Endodermal cell (in vitro differentiated cells): ENCODE measurements at regions not wholly inside any gene's neighbourhood (a gene's known extent, or its start where the extent isn't known, plus 50 kb on each side); places are given as distances from the start of the nearest gene placed in this dataset.

Experiments
- DNase-seq: peaks from one replicate; pipeline ENCODE4 v3.0.0-alpha.2; 2017
- H3K27ac ChIP-seq: 2 replicates; pipeline ENCODE4 v1.5.1; 2013; ENCODE audit warnings: mild to moderate bottlenecking, low read depth, low read length, moderate library complexity
- H3K27me3 ChIP-seq: 2 replicates; pipeline ENCODE4 v1.6.1; 2013; ENCODE audit warnings: mild to moderate bottlenecking, low read length, moderate library complexity; ENCODE audit not compliant: insufficient read depth, control insufficient read depth, poor library complexity, severe bottlenecking
- H3K36me3 ChIP-seq: 2 replicates; pipeline ENCODE4 v1.7.0; 2013; ENCODE audit warnings: mild to moderate bottlenecking, low read length, moderate library complexity; ENCODE audit not compliant: control insufficient read depth, insufficient read depth
- H3K4me1 ChIP-seq: one replicate; pipeline ENCODE4 v1.7.0; 2013; ENCODE audit warnings: low read length; ENCODE audit not compliant: control insufficient read depth, insufficient read depth
- H3K4me3 ChIP-seq: 2 replicates; pipeline ENCODE4 v1.5.1; 2013; ENCODE audit warnings: mild to moderate bottlenecking, low read length, moderate library complexity
- H3K9ac ChIP-seq: 2 replicates; pipeline ENCODE4 v1.6.1; 2013; ENCODE audit warnings: mild to moderate bottlenecking, low read length, moderate library complexity; ENCODE audit not compliant: poor library complexity, severe bottlenecking; ENCODE audit errors: extremely low read depth
- H3K9me3 ChIP-seq: 2 replicates; pipeline ENCODE4 v1.6.1; 2013; ENCODE audit warnings: mild to moderate bottlenecking, low read length, moderate library complexity; ENCODE audit not compliant: control insufficient read depth
- H3K27ac Mint-ChIP-seq: 2 replicates; pipeline ENCODE4 v1.8.0; 2020; ENCODE audit warnings: mixed read lengths
- H3K27me3 Mint-ChIP-seq: 2 replicates; pipeline ENCODE4 v1.8.0; 2021; ENCODE audit warnings: mild to moderate bottlenecking, mixed read lengths; ENCODE audit not compliant: insufficient read depth
- H3K36me3 Mint-ChIP-seq: 2 replicates; pipeline ENCODE4 v1.8.0; 2020; ENCODE audit warnings: low read depth, mixed read lengths
- H3K4me1 Mint-ChIP-seq: 2 replicates; pipeline ENCODE4 v1.8.0; 2020; ENCODE audit warnings: mixed read lengths
- H3K4me3 Mint-ChIP-seq: 2 replicates; pipeline ENCODE4 v1.8.0; 2020; ENCODE audit warnings: mild to moderate bottlenecking, moderate library complexity, mixed read lengths
- H3K9me3 Mint-ChIP-seq: 2 replicates; pipeline ENCODE4 v1.8.0; 2020; ENCODE audit warnings: mild to moderate bottlenecking, mixed read lengths
- CTCF ChIP-seq: fragments of 200-600 bp; sonication (generic); conservative IDR thresholded peaks from 2 replicates; pipeline ENCODE4 v1.5.0; 2021; ENCODE audit warnings: antibody characterized with exemption, mild to moderate bottlenecking
- WGBS, 2 experiments: methylation state at CpG; one replicate each; pipeline versions ENCODE4 v1.1.5 to v1.1.7; 2013; ENCODE audit warnings: missing lambda C conversion rate in 2 of 2, mixed read lengths in 1 of 2; ENCODE audit not compliant: insufficient coverage in 1 of 2, insufficient read length in 1 of 2; 5-methylcytosine and 5-hydroxymethylcytosine counted together

DNA sequence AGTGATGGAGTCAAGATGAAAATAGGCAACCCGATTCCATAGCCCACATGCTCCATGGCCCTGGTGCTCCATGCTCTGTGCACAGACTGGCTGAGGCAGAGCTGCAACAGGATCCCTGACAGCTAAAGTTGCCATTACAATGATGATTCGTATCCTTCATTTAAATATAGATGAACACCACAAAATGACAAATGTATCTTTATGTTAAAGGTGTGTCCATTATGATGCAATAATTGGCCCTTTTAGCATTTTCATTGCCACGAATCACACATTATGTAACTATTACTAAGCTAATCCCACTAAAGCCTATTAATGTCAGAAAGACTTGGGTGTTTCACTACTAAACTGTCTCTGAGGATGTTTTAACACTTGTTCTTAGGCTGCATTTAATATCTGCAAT lies 270.2 kb upstream of the THBS1 start:
- no peaks in the 10 kb centered on the region for H3K4me1 ChIP-seq
- peaks cover 6% of the 10 kb centered on the region for H3K9me3 ChIP-seq
- no peak overlapping the region for H3K27ac ChIP-seq
- H3K4me3 ChIP-seq, result no peak overlapping the region
- no peaks in the 10 kb centered on the region for H3K27me3 ChIP-seq
- TF ChIP-seq CTCF, result no peak
- Mint-ChIP-seq H3K27me3 (no peaks in the 10 kb centered on the region), H3K27ac (no peak overlapping the region), H3K4me3 (no peak overlapping the region), H3K36me3 (no peaks in the 10 kb centered on the region), H3K4me1 (no peaks in the 10 kb centered on the region), H3K9me3 (peaks cover 6% of the 10 kb centered on the region)
- H3K9ac ChIP-seq, result no peak overlapping the region
- DNase-seq, result no peak
- H3K36me3 ChIP-seq, result no peaks in the 10 kb centered on the region
- WGBS, 2 experiments, result 87 to 100% methylated on average over 1 to 3 of the region's 3 CpGs

DNA sequence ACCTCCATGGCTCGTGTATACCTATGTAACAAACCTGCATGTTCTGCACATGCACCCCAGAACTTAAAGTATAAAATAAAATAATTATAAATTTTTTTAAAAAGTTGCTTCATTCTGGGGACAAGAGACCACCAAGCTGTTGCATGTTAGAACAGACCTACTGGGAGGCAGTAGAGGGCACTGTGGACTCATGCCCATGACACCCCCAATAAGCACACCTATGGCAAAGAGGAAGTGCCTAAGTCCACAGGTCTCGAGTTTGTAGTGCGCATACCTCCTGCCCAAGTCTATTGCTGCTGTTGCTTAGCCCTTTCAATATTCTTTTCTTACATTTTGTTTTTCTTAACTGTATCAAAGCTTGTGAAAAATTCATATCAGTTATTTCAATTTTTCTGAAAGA lies 267.9 kb upstream of the THBS1 start:
- Mint-ChIP-seq H3K36me3 (no peaks in the 10 kb centered on the region), H3K27me3 (no peaks in the 10 kb centered on the region), H3K27ac (no peak overlapping the region), H3K4me1 (no peaks in the 10 kb centered on the region), H3K4me3 (no peak overlapping the region), H3K9me3 (no peaks in the 10 kb centered on the region)
- H3K36me3 ChIP-seq, result no peaks in the 10 kb centered on the region
- H3K27me3 ChIP-seq, result no peaks in the 10 kb centered on the region
- no peak overlapping the region for H3K9ac ChIP-seq
- H3K9me3 ChIP-seq, result no peaks in the 10 kb centered on the region
- WGBS, 2 experiments, result 90% methylated on average over 3 of the region's 3 CpGs; no CpG with 5 or more reads in 1 of the 2 experiments
- peak; percentile 68 for TF ChIP-seq CTCF
- no peak overlapping the region for H3K4me3 ChIP-seq
- H3K4me1 ChIP-seq, result no peaks in the 10 kb centered on the region
- H3K27ac ChIP-seq, result no peak overlapping the region
- no peak for DNase-seq

DNA sequence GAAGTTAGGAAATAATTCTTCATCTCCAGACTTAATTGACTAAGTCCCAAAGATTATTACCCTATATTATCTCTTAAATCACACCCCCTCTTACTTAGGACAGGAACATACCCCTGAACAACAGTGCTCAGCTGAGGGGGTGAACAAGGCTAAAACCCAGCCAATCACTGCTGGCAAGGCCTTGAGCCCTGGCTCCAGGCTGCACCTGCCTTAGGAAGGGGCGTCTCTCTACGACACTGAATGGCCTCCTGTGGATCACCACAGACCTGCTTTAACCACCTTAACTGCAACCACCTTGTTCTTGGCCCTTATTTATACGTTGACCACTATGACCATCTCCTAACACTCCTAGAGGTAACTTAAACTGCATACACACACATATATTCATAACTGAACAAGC lies 267.4 kb upstream of the THBS1 start:
- no peak for DNase-seq
- no peak overlapping the region for H3K27ac Mint-ChIP-seq
- no peaks in the 10 kb centered on the region for H3K4me1 Mint-ChIP-seq

More for the DNA sequence above, 267.4 kb upstream of the THBS1 start:
- no peaks in the 10 kb centered on the region for H3K27me3 Mint-ChIP-seq
- H3K9ac ChIP-seq, result no peak overlapping the region
- WGBS, 2 experiments, result 90 to 100% methylated on average over 1 to 3 of the region's 3 CpGs
- H3K4me3 Mint-ChIP-seq, result no peak overlapping the region
- H3K4me1 ChIP-seq, result no peaks in the 10 kb centered on the region
- H3K27me3 ChIP-seq, result no peaks in the 10 kb centered on the region
- no peak overlapping the region for H3K27ac ChIP-seq
- no peak for TF ChIP-seq CTCF
- H3K9me3 Mint-ChIP-seq, result no peaks in the 10 kb centered on the region
- H3K36me3 ChIP-seq, result no peaks in the 10 kb centered on the region
- no peaks in the 10 kb centered on the region for H3K9me3 ChIP-seq
- H3K4me3 ChIP-seq, result no peak overlapping the region
- no peaks in the 10 kb centered on the region for H3K36me3 Mint-ChIP-seq
